Mesenchymal stem cell (in vitro differentiated cells and primary cell): ENCODE measurements at regions not wholly inside any gene's neighbourhood (a gene's known extent, or its start where the extent isn't known, plus 50 kb on each side); places are given as distances from the start of the nearest gene placed in this dataset.

Experiments
- DNase-seq: peaks from one replicate; pipeline ENCODE4 v3.0.0-alpha.2; 2013
- H2AFZ ChIP-seq: one replicate; pipeline ENCODE4 v1.6.1; 2013; ENCODE audit warnings: low read depth, mild to moderate bottlenecking, control low read depth, inconsistent platforms, low read length, moderate library complexity
- H2AK5ac ChIP-seq: 2 replicates; pipeline ENCODE4 v1.6.1; 2013; ENCODE audit warnings: low read length, moderate library complexity, mild to moderate bottlenecking, inconsistent platforms; ENCODE audit not compliant: severe bottlenecking
- H2BK120ac ChIP-seq: one replicate; pipeline ENCODE4 v1.6.1; 2013; ENCODE audit warnings: low read depth, mild to moderate bottlenecking, inconsistent platforms, low read length, moderate library complexity
- H2BK12ac ChIP-seq, 2 experiments: one replicate each; pipeline ENCODE4 v1.6.1; 2013; ENCODE audit warnings: inconsistent platforms in 2 of 2, low read length in 2 of 2, mild to moderate bottlenecking in 2 of 2, moderate library complexity in 2 of 2, control low read depth in 1 of 2
- H2BK15ac ChIP-seq: one replicate; pipeline ENCODE4 v1.6.1; 2013; ENCODE audit warnings: mild to moderate bottlenecking, low read depth, inconsistent platforms; ENCODE audit not compliant: poor library complexity, severe bottlenecking
- H2BK5ac ChIP-seq: 2 replicates; pipeline ENCODE4 v1.6.1; 2013; ENCODE audit warnings: low read depth, mild to moderate bottlenecking, low read length, control low read depth, inconsistent platforms; ENCODE audit not compliant: poor library complexity, severe bottlenecking
- H3K14ac ChIP-seq, 2 experiments: one replicate each; pipeline ENCODE4 v1.6.1; 2013; ENCODE audit warnings: inconsistent platforms in 2 of 2, low read length in 2 of 2, control low read depth in 1 of 2, mild to moderate bottlenecking in 1 of 2, moderate library complexity in 1 of 2
- H3K18ac ChIP-seq, 2 experiments: one replicate each; pipeline ENCODE4 v1.6.1; 2013; ENCODE audit warnings: inconsistent platforms in 2 of 2, low read length in 2 of 2, control low read depth in 1 of 2, low read depth in 1 of 2, mild to moderate bottlenecking in 1 of 2
- H3K23ac ChIP-seq, 2 experiments: one replicate each; pipeline ENCODE4 v1.6.1; 2013; ENCODE audit warnings: inconsistent platforms in 2 of 2, low read length in 2 of 2, mild to moderate bottlenecking in 2 of 2, moderate library complexity in 2 of 2, control low read depth in 1 of 2
- H3K27ac ChIP-seq: 2 replicates; pipeline ENCODE4 v1.5.1; 2013; ENCODE audit warnings: mild to moderate bottlenecking, moderate library complexity, low read length, control low read depth, inconsistent platforms; ENCODE audit not compliant: poor library complexity, severe bottlenecking
- H3K27me3 ChIP-seq, 2 experiments: 2 replicates each; pipeline versions ENCODE4 v1.6.1 to v1.7.0; 2013; ENCODE audit warnings: low read length in 2 of 2, mild to moderate bottlenecking in 2 of 2, moderate library complexity in 2 of 2, control low read depth in 1 of 2, inconsistent platforms in 1 of 2; ENCODE audit not compliant: control insufficient read depth in 1 of 2, insufficient read depth in 1 of 2
- H3K36me3 ChIP-seq, 2 experiments: 2 replicates each; pipeline versions ENCODE4 v1.6.1 to v1.7.0; 2013; ENCODE audit warnings: low read length in 2 of 2, control low read depth in 1 of 2, inconsistent platforms in 1 of 2, low read depth in 1 of 2, mild to moderate bottlenecking in 1 of 2; ENCODE audit not compliant: insufficient read depth in 2 of 2, control insufficient read depth in 1 of 2
- H3K4ac ChIP-seq, 2 experiments: one replicate each; pipeline ENCODE4 v1.6.1; 2013; ENCODE audit warnings: inconsistent platforms in 2 of 2, low read length in 2 of 2, mild to moderate bottlenecking in 2 of 2, moderate library complexity in 2 of 2, control low read depth in 1 of 2, low read depth in 1 of 2
- H3K4me1 ChIP-seq: 2 replicates; pipeline ENCODE4 v1.6.1; 2013; ENCODE audit warnings: low read depth, low read length, control low read depth; ENCODE audit not compliant: control insufficient read depth, insufficient read depth
- H3K4me2 ChIP-seq: 2 replicates; pipeline ENCODE4 v1.6.1; 2013; ENCODE audit warnings: low read length, mild to moderate bottlenecking, inconsistent platforms; ENCODE audit not compliant: poor library complexity, severe bottlenecking
- H3K4me3 ChIP-seq, 2 experiments: 2 replicates each; pipeline versions ENCODE4 v1.5.1 to v1.7.0; 2013; ENCODE audit warnings: low read length in 2 of 2, mild to moderate bottlenecking in 2 of 2, control low read depth in 1 of 2, low read depth in 1 of 2; ENCODE audit not compliant: insufficient read depth in 1 of 2
- H3K79me1 ChIP-seq: replicated peaks from 2 replicates; pipeline ENCODE4 v1.6.1; 2013; ENCODE audit warnings: mild to moderate bottlenecking, control low read depth, low read length, inconsistent platforms; ENCODE audit not compliant: poor library complexity, severe bottlenecking
- H3K9ac ChIP-seq: 2 replicates; pipeline ENCODE4 v1.7.0; 2013; ENCODE audit warnings: mild to moderate bottlenecking, low read length, moderate library complexity
- H3K9me3 ChIP-seq: 2 replicates; pipeline ENCODE4 v1.7.0; 2013; ENCODE audit warnings: mild to moderate bottlenecking, low read length; ENCODE audit not compliant: control insufficient read depth
- H4K8ac ChIP-seq: one replicate; pipeline ENCODE4 v1.6.1; 2013; ENCODE audit warnings: inconsistent platforms, mild to moderate bottlenecking, low read length, moderate library complexity
- H4K91ac ChIP-seq: one replicate; pipeline ENCODE4 v1.6.1; 2013; ENCODE audit warnings: mild to moderate bottlenecking, low read length, inconsistent platforms
- WGBS: methylation state at CpG from one replicate; pipeline ENCODE4 v1.1.7; 2013; ENCODE audit warnings: mixed read lengths; 5-methylcytosine and 5-hydroxymethylcytosine counted together

- no peak overlapping the region for H2BK12ac ChIP-seq
- no peak overlapping the region for H3K9ac ChIP-seq
- H3K36me3 ChIP-seq = no peaks in the 10 kb centered on the region
- H3K27me3 ChIP-seq = peaks cover 0 to 10% of the 10 kb centered on the region in 2 experiments
- H4K91ac ChIP-seq = no peak overlapping the region
- H2BK120ac ChIP-seq = no peak overlapping the region
- no peak overlapping the region for H3K18ac ChIP-seq
- H3K4ac ChIP-seq = no peak overlapping the region
- no peak for DNase-seq
- no peak overlapping the region for H2AFZ ChIP-seq
- H2AK5ac ChIP-seq = no peak overlapping the region
- H3K14ac ChIP-seq = no peak overlapping the region
- WGBS = 100% methylated on average over 1 of the region's 6 CpGs
- no peaks in the 10 kb centered on the region for H3K9me3 ChIP-seq
- H2BK15ac ChIP-seq = no peak overlapping the region
- H3K4me1 ChIP-seq = no peaks in the 10 kb centered on the region
- no peak overlapping the region for H3K4me3 ChIP-seq
- H3K4me2 ChIP-seq = no peak overlapping the region
- no peak overlapping the region for H3K27ac ChIP-seq
- no peak overlapping the region for H4K8ac ChIP-seq
- no peak overlapping the region for H3K23ac ChIP-seq
- H3K79me1 ChIP-seq = no peaks in the 10 kb centered on the region
- no peak overlapping the region for H2BK5ac ChIP-seq
Measured at GRCh38 chrX:20352504-20352903, 85.8 kb upstream of the RPS6KA3 start.

GRCh38 chrX:20350596-20350995 lies 83.9 kb upstream of the RPS6KA3 start:
- Histone ChIP-seq H3K4me3 (no peak overlapping the region), H3K79me1 (no peaks in the 10 kb centered on the region), H2AFZ (no peak overlapping the region), H3K27ac (no peak overlapping the region), H2AK5ac (no peak overlapping the region), H3K9ac (no peak overlapping the region), H3K4me2 (no peak overlapping the region), H3K18ac (no peak overlapping the region), H3K14ac (no peak overlapping the region), H2BK5ac (no peak overlapping the region), H3K4ac (no peak overlapping the region), H3K23ac (no peak overlapping the region), H3K27me3 (peaks cover 0 to 10% of the 10 kb centered on the region in 2 experiments), H2BK120ac (no peak overlapping the region), H4K8ac (no peak overlapping the region), H4K91ac (no peak overlapping the region), H3K36me3 (no peaks in the 10 kb centered on the region), H2BK12ac (no peak overlapping the region), H3K4me1 (no peaks in the 10 kb centered on the region), H3K9me3 (no peaks in the 10 kb centered on the region), H2BK15ac (no peak overlapping the region)
- WGBS = no CpG with 5 or more reads among the region's 3 CpGs
- no peak for DNase-seq

DNA sequence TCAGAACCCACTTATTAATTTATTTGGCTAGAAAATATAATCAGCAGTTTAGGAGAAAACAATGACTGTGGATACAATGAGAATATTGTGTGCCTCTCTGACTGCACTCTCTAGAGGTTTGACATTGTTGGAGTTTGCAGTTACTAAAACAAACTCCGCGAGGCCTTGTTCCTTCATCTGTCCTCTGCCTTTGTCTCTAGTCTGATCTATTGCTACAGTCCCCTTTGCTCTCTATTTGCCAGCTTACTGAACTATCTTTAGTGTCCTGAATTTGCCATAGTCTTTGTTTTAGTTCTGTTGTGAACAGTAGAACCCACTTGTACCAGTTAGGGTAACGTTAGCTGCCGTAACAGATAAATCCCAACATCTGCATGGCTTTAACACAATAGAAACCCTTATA lies 81.4 kb upstream of the RPS6KA3 start:
- no peak overlapping the region for H3K9ac ChIP-seq
- H3K27me3 ChIP-seq = peaks cover 0 to 10% of the 10 kb centered on the region in 2 experiments
- H4K8ac ChIP-seq = no peak overlapping the region
- H3K4me1 ChIP-seq = no peaks in the 10 kb centered on the region
- H2BK120ac ChIP-seq = no peak overlapping the region
- no peak overlapping the region for H4K91ac ChIP-seq
- H3K4me3 ChIP-seq = no peak overlapping the region
- no peaks in the 10 kb centered on the region for H3K9me3 ChIP-seq
- H3K18ac ChIP-seq = no peak overlapping the region
- no peak overlapping the region for H2AK5ac ChIP-seq
- no peak overlapping the region for H2AFZ ChIP-seq
- WGBS = 80% methylated on average over 2 of the region's 4 CpGs
- H3K14ac ChIP-seq = no peak overlapping the region
- no peak overlapping the region for H2BK12ac ChIP-seq
- no peak overlapping the region for H2BK15ac ChIP-seq
- no peak overlapping the region for H2BK5ac ChIP-seq
- H3K27ac ChIP-seq = no peak overlapping the region
- DNase-seq = no peak
- H3K79me1 ChIP-seq = no peaks in the 10 kb centered on the region
- H3K4me2 ChIP-seq = no peak overlapping the region
- H3K36me3 ChIP-seq = no peaks in the 10 kb centered on the region
- H3K23ac ChIP-seq = no peak overlapping the region
- H3K4ac ChIP-seq = no peak overlapping the region

DNA sequence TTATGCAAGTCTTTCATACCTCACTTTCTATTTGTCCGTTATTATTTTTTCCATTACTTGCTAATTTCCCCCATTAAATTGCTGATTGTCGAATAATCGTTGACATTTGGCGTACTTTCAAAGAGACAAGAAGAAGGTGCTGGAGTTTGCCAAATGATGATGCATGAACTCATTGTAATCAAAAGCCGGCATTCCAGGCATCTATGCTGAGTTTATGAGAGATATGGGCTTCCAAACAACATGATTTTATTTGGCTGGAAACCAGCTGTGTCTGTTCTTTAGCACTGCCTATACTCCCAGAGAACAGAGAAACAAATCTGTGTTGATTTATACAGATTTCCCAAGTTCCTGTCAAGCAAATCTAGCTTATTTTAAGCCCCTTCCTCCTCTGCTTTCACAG lies 80.8 kb upstream of the RPS6KA3 start:
- 94% methylated on average over 4 of the region's 5 CpGs for WGBS
- H3K27ac ChIP-seq = no peak overlapping the region
- H3K18ac ChIP-seq = no peak overlapping the region
- H3K36me3 ChIP-seq = no peaks in the 10 kb centered on the region
- H2BK15ac ChIP-seq = no peak overlapping the region
- H3K9me3 ChIP-seq = no peaks in the 10 kb centered on the region
- H4K8ac ChIP-seq = no peak overlapping the region
- no peak overlapping the region for H2AK5ac ChIP-seq
- H2BK12ac ChIP-seq = no peak overlapping the region
- no peak overlapping the region for H3K23ac ChIP-seq
- no peak overlapping the region for H3K4me2 ChIP-seq
- H3K4me3 ChIP-seq = no peak overlapping the region
- H2BK120ac ChIP-seq = no peak overlapping the region
- H3K9ac ChIP-seq = no peak overlapping the region
- no peak overlapping the region for H2BK5ac ChIP-seq
- H3K14ac ChIP-seq = no peak overlapping the region
- no peak overlapping the region for H3K4ac ChIP-seq
- peaks cover 0 to 9% of the 10 kb centered on the region in 2 experiments for H3K27me3 ChIP-seq
- no peaks in the 10 kb centered on the region for H3K4me1 ChIP-seq
- no peak overlapping the region for H4K91ac ChIP-seq
- H2AFZ ChIP-seq = no peak overlapping the region
- no peaks in the 10 kb centered on the region for H3K79me1 ChIP-seq
- no peak for DNase-seq
